ENCODE measurements at regions not wholly inside any gene's neighbourhood (a gene's known extent, or its start where the extent isn't known, plus 50 kb on each side); places are given as distances from the start of the nearest gene placed in this dataset.

DNA sequence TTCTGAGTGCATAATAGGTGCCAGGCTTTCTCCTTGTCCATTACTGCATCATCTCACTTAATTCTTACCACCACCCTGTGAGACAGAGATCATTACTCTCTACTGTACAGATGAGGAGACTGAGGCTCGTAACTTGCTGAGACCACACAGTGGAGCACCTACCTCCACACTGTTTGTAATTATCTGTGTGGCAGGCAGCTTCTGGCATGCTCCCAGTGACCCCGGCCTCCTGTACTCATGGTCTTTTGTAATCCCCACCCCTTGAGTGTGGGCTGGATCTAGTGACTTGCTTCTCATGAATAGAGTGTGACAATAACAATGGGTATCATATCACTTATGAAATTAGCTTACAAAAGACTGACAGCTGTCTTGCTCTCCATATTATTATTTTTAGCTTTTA is 407.3 kb downstream of the MATN1 start:
- no peak for DNase-seq (ENCODE audit: low spot score)

GRCh38 chr1:30315185-30315960 is 408.0 kb downstream of the MATN1 start:
- no peak for DNase-seq (ENCODE audit: low spot score)

DNA sequence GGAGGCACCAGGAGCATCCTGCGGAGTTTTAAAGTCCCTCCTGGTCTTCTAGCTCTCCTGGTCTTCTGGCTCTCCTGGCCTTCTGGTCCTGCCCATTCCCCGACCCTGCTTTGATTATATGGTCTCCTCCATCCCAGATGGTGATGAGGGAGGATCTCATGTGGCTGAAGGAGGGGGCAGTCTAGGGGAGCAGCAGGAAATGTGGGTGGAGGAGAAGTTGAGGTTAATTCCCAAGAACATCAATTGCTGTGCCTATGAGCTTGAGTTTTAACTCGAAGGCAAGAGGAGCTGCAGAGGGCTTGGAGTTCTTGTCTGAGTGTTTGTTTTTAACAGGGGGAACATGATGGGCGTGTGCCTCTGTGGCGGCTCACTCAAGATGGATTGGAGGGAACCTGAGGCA is 408.8 kb downstream of the MATN1 start:
- no peak for DNase-seq (ENCODE audit: low spot score)

DNA sequence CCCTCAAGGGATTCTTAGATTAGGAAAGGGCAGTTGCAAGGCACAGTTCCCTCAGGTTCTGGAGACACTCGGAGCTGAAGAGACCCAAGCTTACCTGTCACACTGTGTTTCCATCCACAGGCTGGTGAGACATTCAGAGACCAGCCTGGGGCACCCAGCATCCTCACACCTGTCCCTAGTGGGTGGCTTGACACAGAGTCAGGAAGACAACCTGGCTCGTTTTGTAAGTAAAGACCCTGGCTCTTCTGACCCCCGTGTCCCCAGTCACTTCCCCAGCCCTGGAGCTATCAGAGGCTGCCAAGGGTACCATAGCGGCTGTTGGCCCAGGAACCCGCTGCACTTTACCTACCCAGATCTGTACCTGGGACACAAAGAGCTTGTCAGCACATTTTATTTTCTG is 409.8 kb downstream of the MATN1 start:
- DNase-seq (ENCODE audit: low spot score): no peak

- no peak for DNase-seq (ENCODE audit: low spot score)
Measured at GRCh38 chr1:30313176-30313575, 410.2 kb downstream of the MATN1 start.

DNA sequence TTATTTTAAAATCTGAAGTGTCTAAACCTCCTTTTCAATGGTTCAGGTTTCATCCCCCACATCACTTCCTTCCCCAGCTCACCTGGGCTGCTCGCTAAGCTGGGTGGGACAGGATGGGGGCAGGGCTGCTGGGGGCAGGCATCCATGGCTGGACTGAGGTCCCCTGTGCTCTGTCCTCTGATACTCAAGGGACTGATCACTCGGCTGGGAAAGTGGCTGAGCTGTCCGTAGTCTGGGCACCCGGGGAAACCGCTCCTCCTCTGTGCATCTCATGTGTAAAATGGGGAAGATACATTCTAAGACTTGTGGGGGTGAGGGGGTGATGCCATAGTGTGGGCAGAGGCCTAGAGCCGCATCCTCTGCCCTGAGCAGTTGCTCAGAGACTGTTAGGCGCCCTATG is 411.2 kb downstream of the MATN1 start:
- no peak for DNase-seq (ENCODE audit: low spot score)

- no peak for DNase-seq (ENCODE audit: low spot score)
Measured at GRCh38 chr1:30311749-30312148, 411.6 kb downstream of the MATN1 start.

- no peak for DNase-seq (ENCODE audit: low spot score)
Measured at GRCh38 chr1:30310966-30311742, 412.2 kb downstream of the MATN1 start.

GRCh38 chr1:30307182-30307581 is 416.2 kb downstream of the MATN1 start:
- DNase-seq (ENCODE audit: low spot score): no peak

GRCh38 chr1:30305519-30305918 is 417.9 kb downstream of the MATN1 start:
- DNase-seq (ENCODE audit: low spot score): no peak

- no peak for DNase-seq (ENCODE audit: low spot score)
Measured at GRCh38 chr1:30305061-30305460, 418.3 kb downstream of the MATN1 start.

- no peak for DNase-seq (ENCODE audit: low spot score)
Measured at GRCh38 chr1:30304080-30304479, 419.3 kb downstream of the MATN1 start.

- no peak for DNase-seq (ENCODE audit: low spot score)
Measured at GRCh38 chr1:30303387-30303786, 420.0 kb downstream of the MATN1 start.

- no peak for DNase-seq (ENCODE audit: low spot score)
Measured at GRCh38 chr1:30302858-30303257, 420.5 kb downstream of the MATN1 start.

- no peak for DNase-seq (ENCODE audit: low spot score)
Measured at GRCh38 chr1:30300669-30301068, 422.7 kb downstream of the MATN1 start.

- DNase-seq (ENCODE audit: low spot score): no peak
Measured at GRCh38 chr1:30299393-30299792, 424.0 kb downstream of the MATN1 start.

DNA sequence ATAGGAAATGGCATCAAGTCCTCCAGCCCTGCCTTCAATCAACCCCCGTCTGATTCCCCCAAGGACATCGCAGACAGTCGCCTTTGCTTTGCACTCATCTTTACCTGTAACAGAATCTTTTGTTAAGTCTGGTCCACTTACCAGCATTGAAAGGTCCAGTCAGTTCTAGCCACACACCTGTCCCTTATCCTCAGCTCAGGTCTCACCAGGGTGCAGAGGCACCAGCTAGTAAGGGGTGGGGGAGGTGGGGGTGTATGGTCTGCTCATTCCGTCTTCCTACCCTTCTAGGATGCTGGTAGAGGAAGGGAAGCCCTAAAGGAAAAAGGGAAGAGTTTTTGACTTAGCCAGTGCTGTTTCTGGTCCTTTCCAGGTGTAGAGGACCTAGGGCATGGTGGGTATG is 427.7 kb downstream of the MATN1 start:
- no peak for DNase-seq (ENCODE audit: low spot score)

DNA sequence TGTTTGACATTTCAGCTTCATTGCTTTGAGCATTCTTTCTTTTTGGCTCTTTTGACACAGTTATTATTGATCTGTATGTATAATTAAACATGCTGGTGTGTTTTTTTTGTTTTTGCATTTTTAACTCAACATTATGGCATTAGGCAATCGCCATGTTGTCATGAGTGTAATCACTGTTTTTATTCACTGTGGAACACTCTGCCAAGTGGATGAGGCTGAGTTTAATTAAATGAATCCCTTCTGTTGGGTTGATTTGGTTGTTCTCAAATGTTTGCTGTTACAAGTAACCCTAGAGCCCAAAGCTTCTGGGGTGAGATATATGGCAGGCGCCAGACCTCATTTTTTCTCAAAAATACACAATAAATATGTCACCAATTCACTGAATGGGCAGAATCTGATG is 428.1 kb downstream of the MATN1 start:
- no peak for DNase-seq (ENCODE audit: low spot score)

GRCh38 chr1:30294508-30294907 is 428.9 kb downstream of the MATN1 start:
- no peak for DNase-seq (ENCODE audit: low spot score)

GRCh38 chr1:30292451-30292850 is 430.9 kb downstream of the MATN1 start:
- no peak for DNase-seq (ENCODE audit: low spot score)

DNA sequence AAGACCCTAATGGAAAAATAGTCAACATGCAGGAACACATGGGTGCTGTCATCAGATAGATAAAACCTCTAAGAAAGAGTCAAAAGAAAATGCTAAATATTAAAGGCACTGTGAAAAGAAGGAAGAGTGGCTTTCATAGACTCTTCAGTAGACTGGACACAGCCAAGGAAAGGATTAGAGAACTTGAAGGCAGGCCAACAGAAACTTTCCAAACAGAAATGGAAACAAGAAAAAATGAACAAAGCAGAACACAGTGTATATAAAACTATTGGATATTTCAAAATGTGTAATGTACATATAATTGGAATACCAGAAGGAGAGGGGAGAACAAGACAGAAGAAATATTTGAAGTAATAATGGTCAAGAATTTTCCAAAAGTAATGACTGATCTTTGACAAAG is 431.9 kb downstream of the MATN1 start:
- no peak for DNase-seq (ENCODE audit: low spot score)

GRCh38 chr1:30290581-30290980 is 432.8 kb downstream of the MATN1 start:
- DNase-seq (ENCODE audit: low spot score): no peak

GRCh38 chr1:30287976-30288375 is 435.4 kb downstream of the MATN1 start:
- DNase-seq (ENCODE audit: low spot score): no peak
